MCF 10A (cell line): ENCODE measurements at regions not wholly inside any gene's neighbourhood (a gene's known extent, or its start where the extent isn't known, plus 50 kb on each side); places are given as distances from the start of the nearest gene placed in this dataset.

ENCODE experiments used
- BruUV-seq: library from RNA; stranded (reverse); fragments of 400-500 nt; replicated peaks from 2 replicates; lab custom pipeline; 2021; lab: Mats Ljungman, UMichigan
- CTCF ChIA-PET: fragments of 300-600 bp; sonication (Branson Sonifier 250); formaldehyde crosslinking; extraction: SDS; loops from one replicate; lab custom pipeline; 2021; ENCODE audit warnings: antibody characterized with exemption, inconsistent platforms; lab: Yijun Ruan, JAX
- POLR2A ChIA-PET: fragments of 300-600, 350-650 bp; sonication (Branson Sonifier 250); formaldehyde crosslinking; extraction: SDS; loops from one replicate; lab custom pipeline; 2020; ENCODE audit warnings: antibody characterized with exemption, inconsistent platforms; lab: Yijun Ruan, JAX
- DNase-seq: peaks from one replicate; pipeline ENCODE4 v3.0.0-alpha.2; 2018; ENCODE audit not compliant: unreplicated experiment
- H3K27ac Mint-ChIP-seq: one replicate; pipeline ENCODE4 v1.8.0; 2022; ENCODE audit warnings: mild to moderate bottlenecking, low read depth, mixed read lengths; ENCODE audit not compliant: unreplicated experiment
- H3K27me3 Mint-ChIP-seq: one replicate; pipeline ENCODE4 v1.8.0; 2022; ENCODE audit warnings: mixed read lengths; ENCODE audit not compliant: insufficient read depth, unreplicated experiment
- H3K36me3 Mint-ChIP-seq: one replicate; pipeline ENCODE4 v1.8.0; 2022; ENCODE audit warnings: mild to moderate bottlenecking, moderate library complexity, mixed read lengths; ENCODE audit not compliant: insufficient read depth, unreplicated experiment
- H3K4me1 Mint-ChIP-seq: one replicate; pipeline ENCODE4 v1.8.0; 2022; ENCODE audit warnings: mixed read lengths; ENCODE audit not compliant: insufficient read depth, unreplicated experiment
- H3K4me3 Mint-ChIP-seq: one replicate; pipeline ENCODE4 v1.8.0; 2022; ENCODE audit warnings: mild to moderate bottlenecking, moderate library complexity, mixed read lengths; ENCODE audit not compliant: unreplicated experiment
- H3K9me3 Mint-ChIP-seq: one replicate; pipeline ENCODE4 v1.8.0; 2022; ENCODE audit warnings: mixed read lengths; ENCODE audit not compliant: unreplicated experiment
- intact Hi-C: fragments of 100-400 bp; cut with micrococcal nuclease; formaldehyde crosslinking; loops from 2 replicates; pipeline ENCODE4 v1.14.1; 2022
- TF ChIP-seq, protein P1 (sequence below): fragments of 200-600 bp; IDR thresholded peaks from one replicate; pipeline ENCODE4 v1.8.0; 2022; ENCODE audit warnings: antibody characterized with exemption, mild to moderate bottlenecking; ENCODE audit not compliant: unreplicated experiment

DNA sequence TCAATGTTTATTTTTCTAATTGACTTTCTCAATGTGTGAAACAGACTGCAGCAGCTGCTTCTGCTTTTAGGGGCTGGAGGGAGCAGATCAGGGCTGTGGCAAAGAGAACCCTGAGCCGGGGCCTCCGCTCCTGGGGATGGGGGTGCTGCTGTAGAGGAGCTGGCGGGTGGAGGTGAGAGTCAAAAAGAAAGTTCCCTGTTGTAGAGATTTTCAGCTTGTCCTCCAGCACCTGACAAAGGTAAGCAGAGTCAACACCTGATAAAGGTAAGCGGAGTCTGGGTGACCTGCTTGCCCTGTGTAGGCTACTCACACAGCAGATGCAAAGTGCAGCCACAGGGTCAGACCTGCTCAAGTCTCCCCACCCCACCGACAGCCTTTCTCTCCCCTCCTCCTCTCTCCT is 252.4 kb upstream of the IRX1 start:
- CTCF ChIA-PET = interaction anchor here (0.6 kb wide), 1 partner anchor 566 kb away, joined by 5 read pairs; no protein-coding TSS in a partner anchor
- intact Hi-C loops = no loop called here
- no peak for DNase-seq
- no TSS peak for BruUV-seq
- Mint-ChIP-seq H3K27me3 (no peaks in the 10 kb centered on the region), H3K4me1 (no peaks in the 10 kb centered on the region), H3K36me3 (no peaks in the 10 kb centered on the region), H3K4me3 (no peak overlapping the region), H3K27ac (no peak overlapping the region), H3K9me3 (peaks cover 7% of the 10 kb centered on the region)
- POLR2A ChIA-PET = no interaction called here
- TF ChIP-seq, protein P1, sequence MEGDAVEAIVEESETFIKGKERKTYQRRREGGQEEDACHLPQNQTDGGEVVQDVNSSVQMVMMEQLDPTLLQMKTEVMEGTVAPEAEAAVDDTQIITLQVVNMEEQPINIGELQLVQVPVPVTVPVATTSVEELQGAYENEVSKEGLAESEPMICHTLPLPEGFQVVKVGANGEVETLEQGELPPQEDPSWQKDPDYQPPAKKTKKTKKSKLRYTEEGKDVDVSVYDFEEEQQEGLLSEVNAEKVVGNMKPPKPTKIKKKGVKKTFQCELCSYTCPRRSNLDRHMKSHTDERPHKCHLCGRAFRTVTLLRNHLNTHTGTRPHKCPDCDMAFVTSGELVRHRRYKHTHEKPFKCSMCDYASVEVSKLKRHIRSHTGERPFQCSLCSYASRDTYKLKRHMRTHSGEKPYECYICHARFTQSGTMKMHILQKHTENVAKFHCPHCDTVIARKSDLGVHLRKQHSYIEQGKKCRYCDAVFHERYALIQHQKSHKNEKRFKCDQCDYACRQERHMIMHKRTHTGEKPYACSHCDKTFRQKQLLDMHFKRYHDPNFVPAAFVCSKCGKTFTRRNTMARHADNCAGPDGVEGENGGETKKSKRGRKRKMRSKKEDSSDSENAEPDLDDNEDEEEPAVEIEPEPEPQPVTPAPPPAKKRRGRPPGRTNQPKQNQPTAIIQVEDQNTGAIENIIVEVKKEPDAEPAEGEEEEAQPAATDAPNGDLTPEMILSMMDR = no peak

DNA sequence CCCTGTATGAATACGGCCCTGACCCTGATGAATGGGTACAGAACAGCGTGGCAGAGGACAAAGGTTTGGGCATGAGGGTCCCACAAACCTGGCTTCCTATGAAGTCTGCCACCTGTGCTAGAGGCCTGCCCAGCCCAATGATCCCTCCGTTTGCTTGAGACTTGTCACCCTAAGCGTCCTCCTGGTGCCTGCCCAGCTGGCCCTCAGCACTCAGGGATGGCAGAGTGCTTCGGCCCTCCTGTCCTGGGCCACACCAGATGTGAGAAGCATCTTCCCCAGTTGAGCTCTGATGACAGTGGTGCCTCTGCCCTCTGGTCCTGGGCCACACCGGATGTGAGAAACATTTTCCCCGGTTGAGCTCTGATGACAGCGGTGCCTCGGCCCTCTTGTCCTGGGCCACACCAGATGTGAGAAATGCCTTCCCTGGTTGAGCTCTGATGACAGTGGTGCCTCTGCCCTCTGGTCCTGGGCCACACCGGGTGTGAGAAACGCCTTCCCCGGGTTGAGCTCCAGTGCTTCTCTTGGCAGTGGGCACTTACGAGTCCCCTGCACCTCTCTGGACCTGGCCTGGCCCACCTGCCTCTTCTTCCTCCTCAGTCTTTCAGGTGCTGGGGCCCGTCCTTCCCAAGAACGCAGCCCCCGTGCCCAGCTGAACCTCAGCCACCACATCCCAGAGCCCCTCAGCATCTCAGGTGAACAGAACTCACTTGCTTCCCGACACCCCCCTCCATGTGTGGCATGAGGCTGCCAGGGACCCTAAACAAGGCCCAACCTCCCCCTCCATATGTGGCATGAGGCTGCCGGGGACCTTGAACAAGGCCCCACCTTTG is 253.1 kb upstream of the IRX1 start:
- Mint-ChIP-seq H3K36me3 (no peaks in the 10 kb centered on the region), H3K4me3 (no peak overlapping the region), H3K27ac (no peak overlapping the region), H3K4me1 (no peaks in the 10 kb centered on the region), H3K27me3 (no peaks in the 10 kb centered on the region), H3K9me3 (peaks cover 7% of the 10 kb centered on the region)
- ChIA-PET CTCF (interaction anchor here (0.6 to 0.7 kb wide), 3 partner anchors 265 to 992 kb away, joined by 3 to 5 read pairs (median 4); no protein-coding TSS in a partner anchor), POLR2A (no interaction called here)
- TF ChIP-seq, protein P1 = no peak
- DNase-seq = no peak
- no TSS peak for BruUV-seq
- intact Hi-C loops = no loop called here

DNA sequence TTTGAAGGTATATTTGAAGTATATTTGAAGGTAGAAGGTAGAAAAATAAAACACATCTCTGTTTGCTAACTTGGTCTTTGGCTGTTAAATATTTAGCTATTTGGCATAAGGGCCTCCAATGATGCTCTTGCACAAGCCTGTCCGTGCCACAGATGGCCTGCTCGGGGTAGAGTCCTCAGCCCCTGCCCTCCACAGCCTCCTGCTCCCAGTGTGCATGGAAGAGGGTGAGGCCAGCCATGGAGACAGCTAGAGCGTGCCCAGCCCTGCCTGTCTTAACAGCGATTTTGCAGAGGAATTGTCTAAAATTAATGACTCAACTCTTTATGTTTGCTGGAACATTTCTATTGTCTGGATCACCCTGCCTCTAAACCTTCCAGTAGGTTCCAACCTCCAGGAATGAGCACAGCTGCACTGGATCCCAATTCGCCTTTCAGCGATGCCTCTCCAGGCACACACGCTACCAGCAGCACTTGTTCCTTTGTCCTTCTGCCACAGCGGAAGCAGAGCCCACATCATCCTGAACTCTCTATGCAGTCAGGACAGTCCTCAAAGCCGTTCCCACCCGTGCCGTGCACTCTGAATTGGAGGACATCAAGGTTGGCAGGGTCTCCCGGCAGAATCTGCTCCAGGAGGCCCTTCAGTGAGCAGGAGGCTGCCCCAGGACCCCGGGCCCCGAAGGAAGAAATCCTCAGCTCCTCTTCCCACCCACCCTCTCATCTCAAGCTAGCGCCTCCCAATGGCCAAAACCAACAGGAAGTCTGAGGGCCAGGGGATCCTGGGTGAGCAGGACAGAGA is 254.0 kb upstream of the IRX1 start:
- DNase-seq = no peak
- H3K4me3 Mint-ChIP-seq = no peak overlapping the region
- no peaks in the 10 kb centered on the region for H3K27me3 Mint-ChIP-seq
- no peaks in the 10 kb centered on the region for H3K4me1 Mint-ChIP-seq
- CTCF ChIA-PET = interaction anchor here (0.7 kb wide), 1 partner anchor 266 kb away, joined by 4 read pairs; no protein-coding TSS in a partner anchor
- intact Hi-C loops = no loop called here
- TF ChIP-seq, protein P1 = no peak
- POLR2A ChIA-PET = interaction anchor here (0.8 kb wide), 1 partner anchor 79 kb away, joined by 4 read pairs; no protein-coding TSS in a partner anchor
- H3K27ac Mint-ChIP-seq = no peak overlapping the region
- no peaks in the 10 kb centered on the region for H3K36me3 Mint-ChIP-seq
- no TSS peak for BruUV-seq
- H3K9me3 Mint-ChIP-seq = no peaks in the 10 kb centered on the region

DNA sequence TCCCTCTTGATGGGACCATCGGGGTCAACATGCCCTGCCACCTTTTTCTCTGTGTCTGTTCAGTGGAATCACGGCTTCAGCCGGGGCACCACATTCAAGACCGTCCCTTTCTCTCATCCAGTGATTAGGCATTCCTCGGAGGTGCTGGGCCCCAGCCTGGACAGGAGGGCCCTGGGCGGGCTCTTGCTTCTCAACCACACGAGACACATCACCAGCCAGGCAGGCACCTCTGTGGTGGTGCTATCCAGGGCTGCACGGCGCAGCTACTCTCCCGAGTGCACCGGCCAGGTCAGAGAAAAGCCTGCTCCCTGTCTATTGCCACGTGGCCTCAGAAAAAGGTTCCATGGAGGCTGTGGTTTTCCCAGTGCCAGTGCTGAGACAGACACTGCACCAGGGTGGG is 255.2 kb upstream of the IRX1 start:
- no peaks in the 10 kb centered on the region for H3K36me3 Mint-ChIP-seq
- no peaks in the 10 kb centered on the region for H3K27me3 Mint-ChIP-seq
- no peaks in the 10 kb centered on the region for H3K9me3 Mint-ChIP-seq
- TF ChIP-seq, protein P1 = no peak
- intact Hi-C loops = no loop called here
- H3K4me1 Mint-ChIP-seq = no peaks in the 10 kb centered on the region
- ChIA-PET POLR2A (no interaction called here), CTCF (interaction anchor here (0.6 kb wide), 1 partner anchor 31 kb away, joined by 3 read pairs; no protein-coding TSS in a partner anchor)
- no peak for DNase-seq
- H3K4me3 Mint-ChIP-seq = no peak overlapping the region
- BruUV-seq = no TSS peak
- H3K27ac Mint-ChIP-seq = no peak overlapping the region
